CMK (cell line): ENCODE measurements at regions not wholly inside any gene's neighbourhood (a gene's known extent, or its start where the extent isn't known, plus 50 kb on each side); places are given as distances from the start of the nearest gene placed in this dataset.

Experiments
- DNase-seq: peaks from one replicate; pipeline ENCODE4 v3.0.0-alpha.2; 2010; ENCODE audit warnings: low read depth

GRCh38 chr4:45985038-45985437 is 138.8 kb downstream of the GABRG1 start:
- DNase-seq = no peak

GRCh38 chr4:45971108-45971507 is 152.7 kb downstream of the GABRG1 start:
- DNase-seq = no peak

GRCh38 chr4:45957353-45957752 is 166.5 kb downstream of the GABRG1 start:
- no peak for DNase-seq

GRCh38 chr4:45954276-45954675 is 169.6 kb downstream of the GABRG1 start:
- DNase-seq = no peak

- no peak for DNase-seq
These were observed 172.7 kb downstream of the GABRG1 start for GRCh38 chr4:45951153-45951552.

- DNase-seq = no peak
These were observed 177.2 kb downstream of the GABRG1 start for GRCh38 chr4:45946699-45947098.

- no peak for DNase-seq
These were observed 179.9 kb downstream of the GABRG1 start for GRCh38 chr4:45944000-45944399.

- no peak for DNase-seq
These were observed 184.8 kb downstream of the GABRG1 start for GRCh38 chr4:45939056-45939455.

- DNase-seq = no peak
These were observed 192.7 kb downstream of the GABRG1 start for GRCh38 chr4:45931154-45931553.

- DNase-seq = no peak
These were observed 196.2 kb downstream of the GABRG1 start for GRCh38 chr4:45927641-45928040.

GRCh38 chr4:45925809-45926208 is 198.0 kb downstream of the GABRG1 start:
- no peak for DNase-seq

GRCh38 chr4:45920861-45921260 is 203.0 kb downstream of the GABRG1 start:
- DNase-seq = no peak

- DNase-seq = no peak
These were observed 213.3 kb downstream of the GABRG1 start for GRCh38 chr4:45910511-45910910.

- DNase-seq = no peak
These were observed 225.8 kb downstream of the GABRG1 start for GRCh38 chr4:45897946-45898585.

- DNase-seq = no peak
These were observed 240.4 kb downstream of the GABRG1 start for GRCh38 chr4:45883421-45883820.

GRCh38 chr4:45876235-45876890 is 247.5 kb downstream of the GABRG1 start:
- no peak for DNase-seq

GRCh38 chr4:45869184-45869583 is 254.7 kb downstream of the GABRG1 start:
- no peak for DNase-seq

GRCh38 chr4:45865781-45866180 is 258.1 kb downstream of the GABRG1 start:
- DNase-seq = no peak

GRCh38 chr4:45855857-45856256 is 268.0 kb downstream of the GABRG1 start:
- DNase-seq = no peak

- DNase-seq = no peak
These were observed 277.8 kb downstream of the GABRG1 start for GRCh38 chr4:45846016-45846415.

GRCh38 chr4:45841791-45842190 is 282.1 kb downstream of the GABRG1 start:
- DNase-seq = no peak

- DNase-seq = no peak
These were observed 292.2 kb downstream of the GABRG1 start for GRCh38 chr4:45831692-45832091.

- DNase-seq = no peak
These were observed 319.9 kb downstream of the GABRG1 start for GRCh38 chr4:45803994-45804393.

- no peak for DNase-seq
These were observed 328.7 kb downstream of the GABRG1 start for GRCh38 chr4:45795135-45795534.
